Smooth muscle cell (in vitro differentiated cells): ENCODE measurements at regions not wholly inside any gene's neighbourhood (a gene's known extent, or its start where the extent isn't known, plus 50 kb on each side); places are given as distances from the start of the nearest gene placed in this dataset.

Experiments
- DNase-seq: peaks from one replicate; lab custom pipeline; 2025; ENCODE audit not compliant: unreplicated experiment; lab: John Stamatoyannopoulos, UW
- H2AFZ ChIP-seq: fragments of 200-600 bp; sonication (generic); 2 replicates; pipeline ENCODE4 v1.6.0; 2016; ENCODE audit warnings: antibody characterized with exemption, low read depth, mild to moderate bottlenecking
- H3F3A ChIP-seq: fragments of 200-600 bp; sonication (generic); 2 replicates; pipeline ENCODE4 v1.6.0; 2017; ENCODE audit warnings: antibody characterized with exemption, low read depth
- H3K27ac ChIP-seq: fragments of 200-600 bp; sonication (generic); 2 replicates; pipeline ENCODE4 v1.5.1; 2016; ENCODE audit warnings: low read depth, mild to moderate bottlenecking
- H3K27me3 ChIP-seq: fragments of 200-600 bp; sonication (generic); 2 replicates; pipeline ENCODE4 v1.6.1; 2016; ENCODE audit warnings: low read depth, mild to moderate bottlenecking
- H3K36me3 ChIP-seq: fragments of 200-600 bp; sonication (generic); 2 replicates; pipeline ENCODE4 v1.5.1; 2016; ENCODE audit warnings: low read depth
- H3K4me1 ChIP-seq: fragments of 200-600 bp; sonication (generic); 2 replicates; pipeline ENCODE4 v1.5.1; 2016; ENCODE audit warnings: low read depth
- H3K4me2 ChIP-seq: fragments of 200-600 bp; sonication (generic); 2 replicates; pipeline ENCODE4 v1.6.0; 2016; ENCODE audit warnings: mild to moderate bottlenecking
- H3K4me3 ChIP-seq: fragments of 200-600 bp; sonication (generic); 2 replicates; pipeline ENCODE4 v1.5.1; 2016; ENCODE audit warnings: mild to moderate bottlenecking
- H3K79me2 ChIP-seq: fragments of 200-600 bp; sonication (generic); 2 replicates; pipeline ENCODE4 v1.6.0; 2016; ENCODE audit warnings: low read depth, mild to moderate bottlenecking
- H3K9ac ChIP-seq: fragments of 200-600 bp; sonication (generic); 2 replicates; pipeline ENCODE4 v1.6.0; 2016; ENCODE audit warnings: low read depth
- H3K9me3 ChIP-seq: fragments of 200-600 bp; sonication (generic); replicated peaks from 2 replicates; pipeline ENCODE4 v1.5.1; 2016; ENCODE audit warnings: low read depth
- H4K20me1 ChIP-seq: fragments of 200-600 bp; sonication (generic); 2 replicates; pipeline ENCODE4 v1.6.0; 2016; ENCODE audit warnings: low read depth
- CTCF ChIP-seq: fragments of 200-600 bp; sonication (generic); IDR thresholded peaks from 2 replicates; pipeline ENCODE4 v1.5.1; 2017; ENCODE audit warnings: borderline replicate concordance, mild to moderate bottlenecking, antibody characterized with exemption; ENCODE audit not compliant: insufficient read depth, poor library complexity, severe bottlenecking
- WGBS: methylation state at CpG from one replicate; pipeline ENCODE4 v1.1.7; 2016; ENCODE audit warnings: low lambda C conversion rate; 5-methylcytosine and 5-hydroxymethylcytosine counted together

- H3K4me3 ChIP-seq: no peak overlapping the region
- H3K27ac ChIP-seq: no peak overlapping the region
- 86% methylated on average over 1 of the region's 1 CpG for WGBS
Observed at GRCh38 chr11:90310210-90310609, 87.4 kb upstream of the CHORDC1 start.

GRCh38 chr11:90309693-90310092 lies 86.8 kb upstream of the CHORDC1 start:
- DNase-seq: no peak
- no peaks in the 10 kb centered on the region for H3K4me1 ChIP-seq
- no peaks in the 10 kb centered on the region for H3K9me3 ChIP-seq
- TF ChIP-seq CTCF: no peak
- H3K4me3 ChIP-seq: no peak overlapping the region
- no peaks in the 10 kb centered on the region for H3K79me2 ChIP-seq
- no peak overlapping the region for H3K27ac ChIP-seq
- no peaks in the 10 kb centered on the region for H3F3A ChIP-seq
- H3K4me2 ChIP-seq: no peak overlapping the region
- no peaks in the 10 kb centered on the region for H3K36me3 ChIP-seq
- H3K9ac ChIP-seq: no peak overlapping the region
- H3K27me3 ChIP-seq: no peaks in the 10 kb centered on the region
- WGBS: 80% methylated on average over 2 of the region's 2 CpGs
- H4K20me1 ChIP-seq: no peaks in the 10 kb centered on the region
- no peak overlapping the region for H2AFZ ChIP-seq

More at GRCh38 chr11:90310210-90310609, 87.4 kb upstream of the CHORDC1 start:
- DNase-seq: no peak
- Histone ChIP-seq H3K36me3 (no peaks in the 10 kb centered on the region), H3F3A (no peaks in the 10 kb centered on the region), H4K20me1 (no peaks in the 10 kb centered on the region), H3K27me3 (no peaks in the 10 kb centered on the region), H3K9me3 (no peaks in the 10 kb centered on the region), H2AFZ (no peak overlapping the region), H3K4me1 (no peaks in the 10 kb centered on the region), H3K4me2 (no peak overlapping the region), H3K79me2 (no peaks in the 10 kb centered on the region), H3K9ac (no peak overlapping the region)
- TF ChIP-seq CTCF: no peak

- Histone ChIP-seq H3K79me2 (no peaks in the 10 kb centered on the region), H3K9ac (no peak overlapping the region), H3K4me3 (no peak overlapping the region), H3F3A (no peaks in the 10 kb centered on the region), H2AFZ (no peak overlapping the region), H4K20me1 (no peaks in the 10 kb centered on the region), H3K9me3 (no peaks in the 10 kb centered on the region), H3K4me1 (no peaks in the 10 kb centered on the region), H3K27me3 (no peaks in the 10 kb centered on the region), H3K4me2 (no peak overlapping the region), H3K27ac (no peak overlapping the region), H3K36me3 (no peaks in the 10 kb centered on the region)
- 81% methylated on average over 3 of the region's 3 CpGs for WGBS
- no peak for TF ChIP-seq CTCF
- no peak for DNase-seq
Observed at GRCh38 chr11:90294526-90294925, 71.7 kb upstream of the CHORDC1 start.

GRCh38 chr11:90294091-90294490 lies 71.2 kb upstream of the CHORDC1 start:
- no peaks in the 10 kb centered on the region for H3K9me3 ChIP-seq
- H2AFZ ChIP-seq: no peak overlapping the region
- no peaks in the 10 kb centered on the region for H3F3A ChIP-seq
- no peak overlapping the region for H3K27ac ChIP-seq
- no peak for TF ChIP-seq CTCF
- no peaks in the 10 kb centered on the region for H3K27me3 ChIP-seq
- no peaks in the 10 kb centered on the region for H3K4me1 ChIP-seq
- DNase-seq: no peak
- no peaks in the 10 kb centered on the region for H3K79me2 ChIP-seq
- no peak overlapping the region for H3K9ac ChIP-seq
- no peak overlapping the region for H3K4me3 ChIP-seq
- 93% methylated on average over 2 of the region's 2 CpGs for WGBS
- no peaks in the 10 kb centered on the region for H3K36me3 ChIP-seq
- no peaks in the 10 kb centered on the region for H4K20me1 ChIP-seq
- no peak overlapping the region for H3K4me2 ChIP-seq
